ENCODE measurements at regions not wholly inside any gene's neighbourhood (a gene's known extent, or its start where the extent isn't known, plus 50 kb on each side); places are given as distances from the start of the nearest gene placed in this dataset.

DNA sequence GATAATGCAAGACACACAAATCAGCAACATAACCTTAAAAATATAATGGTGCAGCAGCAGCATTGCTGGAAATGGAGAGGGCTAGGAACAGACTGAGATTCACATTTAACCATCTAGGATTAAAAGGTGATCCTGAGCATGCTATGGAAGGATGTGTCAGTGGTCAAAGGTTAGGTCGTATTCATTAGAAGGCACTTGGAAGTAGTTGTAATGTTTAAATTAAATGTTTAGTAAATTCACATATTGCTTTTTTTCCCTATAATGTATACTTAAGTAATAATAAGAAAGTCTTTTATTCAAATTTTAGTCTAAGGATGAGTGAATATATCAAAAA is 368.6 kb upstream of the PDE3A start:
- Histone ChIP-seq H3K4me2 (ENCODE audit: low read length) (no peak overlapping the region), H3F3A (ENCODE audit: control insufficient read depth, insufficient read depth) (no peaks in the 10 kb centered on the region), H3K9me3 (ENCODE audit: control insufficient read depth, insufficient read depth, low read length) (no peaks in the 10 kb centered on the region; the same call in 1 of the 2 replicates), H3K36me3 (ENCODE audit: control insufficient read depth, low read length) (no peaks in the 10 kb centered on the region), H3K27ac (ENCODE audit: low read depth, low read length) (no peak overlapping the region), H3K4me3 (ENCODE audit: low read length) (no peak overlapping the region), H3K4me1 (ENCODE audit: control insufficient read depth, low read length) (no peaks in the 10 kb centered on the region), H4K20me1 (ENCODE audit: control insufficient read depth, insufficient read depth, low read depth, low read length) (no peaks in the 10 kb centered on the region), H3K27me3 (ENCODE audit: control insufficient read depth, low read length) (no peaks in the 10 kb centered on the region), H3K79me2 (ENCODE audit: control insufficient read depth, low read length) (no peaks in the 10 kb centered on the region), H3K9me2 (replicated peaks; ENCODE audit: control insufficient read depth, low read length) (no peaks in the 10 kb centered on the region)
- TF ChIP-seq EZH2phosphoT487 (IDR thresholded peaks at IDR 0.05; ENCODE audit: borderline replicate concordance, low read length), result no peak

DNA sequence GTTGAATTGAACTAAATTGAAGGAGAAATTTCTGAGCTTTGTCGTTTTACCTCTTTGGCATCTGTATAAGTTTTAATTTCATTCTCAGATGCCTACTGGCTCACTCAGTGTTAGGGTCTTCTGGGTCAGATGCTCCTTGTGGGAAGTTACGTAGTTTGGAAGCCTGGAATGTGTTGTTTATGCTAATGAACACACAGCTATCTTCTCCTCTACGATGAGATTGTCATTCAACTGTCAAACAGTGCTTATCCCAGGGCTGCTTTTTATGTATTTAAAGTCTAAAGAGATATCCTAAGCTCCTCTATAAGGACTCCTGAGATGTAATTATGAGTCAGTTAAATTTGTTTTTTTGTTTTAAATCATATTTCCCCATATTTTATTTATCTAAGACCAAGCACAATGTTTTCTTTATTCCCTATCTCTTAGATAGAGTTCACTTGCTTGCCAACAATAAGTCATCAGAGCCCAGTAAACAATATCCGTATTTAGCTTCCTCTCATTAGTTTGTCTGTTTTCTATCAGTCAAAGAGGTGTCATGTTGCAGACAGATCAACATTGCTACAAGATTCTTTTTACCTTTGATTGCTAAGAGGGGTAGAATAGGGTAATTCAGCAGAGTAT is 368.0 kb upstream of the PDE3A start:
- H3K4me1 ChIP-seq (ENCODE audit: control insufficient read depth, low read length), result no peaks in the 10 kb centered on the region
- H3K27me3 ChIP-seq (ENCODE audit: control insufficient read depth, low read length), result no peaks in the 10 kb centered on the region
- H3F3A ChIP-seq (ENCODE audit: control insufficient read depth, insufficient read depth), result no peaks in the 10 kb centered on the region
- no peak overlapping the region for H3K27ac ChIP-seq (ENCODE audit: low read depth, low read length)
- TF ChIP-seq EZH2phosphoT487 (IDR thresholded peaks at IDR 0.05; ENCODE audit: borderline replicate concordance, low read length), result no peak
- TF ChIP-seq, protein P1, sequence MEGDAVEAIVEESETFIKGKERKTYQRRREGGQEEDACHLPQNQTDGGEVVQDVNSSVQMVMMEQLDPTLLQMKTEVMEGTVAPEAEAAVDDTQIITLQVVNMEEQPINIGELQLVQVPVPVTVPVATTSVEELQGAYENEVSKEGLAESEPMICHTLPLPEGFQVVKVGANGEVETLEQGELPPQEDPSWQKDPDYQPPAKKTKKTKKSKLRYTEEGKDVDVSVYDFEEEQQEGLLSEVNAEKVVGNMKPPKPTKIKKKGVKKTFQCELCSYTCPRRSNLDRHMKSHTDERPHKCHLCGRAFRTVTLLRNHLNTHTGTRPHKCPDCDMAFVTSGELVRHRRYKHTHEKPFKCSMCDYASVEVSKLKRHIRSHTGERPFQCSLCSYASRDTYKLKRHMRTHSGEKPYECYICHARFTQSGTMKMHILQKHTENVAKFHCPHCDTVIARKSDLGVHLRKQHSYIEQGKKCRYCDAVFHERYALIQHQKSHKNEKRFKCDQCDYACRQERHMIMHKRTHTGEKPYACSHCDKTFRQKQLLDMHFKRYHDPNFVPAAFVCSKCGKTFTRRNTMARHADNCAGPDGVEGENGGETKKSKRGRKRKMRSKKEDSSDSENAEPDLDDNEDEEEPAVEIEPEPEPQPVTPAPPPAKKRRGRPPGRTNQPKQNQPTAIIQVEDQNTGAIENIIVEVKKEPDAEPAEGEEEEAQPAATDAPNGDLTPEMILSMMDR (IDR thresholded peaks at IDR 0.05; ENCODE audit: low read depth, low read length, poor library complexity, severe bottlenecking), result no peak
- no peaks in the 10 kb centered on the region for H3K36me3 ChIP-seq (ENCODE audit: control insufficient read depth, low read length)
- no peaks in the 10 kb centered on the region for H3K9me2 ChIP-seq (replicated peaks; ENCODE audit: control insufficient read depth, low read length)
- no peak overlapping the region for H3K4me3 ChIP-seq (ENCODE audit: low read length)
- H3K79me2 ChIP-seq (ENCODE audit: control insufficient read depth, low read length), result no peaks in the 10 kb centered on the region
- no peaks in the 10 kb centered on the region; the same call in 1 of the 2 replicates for H3K9me3 ChIP-seq (ENCODE audit: control insufficient read depth, insufficient read depth, low read length)
- H3K4me2 ChIP-seq (ENCODE audit: low read length), result no peak overlapping the region
- H4K20me1 ChIP-seq (ENCODE audit: control insufficient read depth, insufficient read depth, low read depth, low read length), result no peaks in the 10 kb centered on the region

DNA sequence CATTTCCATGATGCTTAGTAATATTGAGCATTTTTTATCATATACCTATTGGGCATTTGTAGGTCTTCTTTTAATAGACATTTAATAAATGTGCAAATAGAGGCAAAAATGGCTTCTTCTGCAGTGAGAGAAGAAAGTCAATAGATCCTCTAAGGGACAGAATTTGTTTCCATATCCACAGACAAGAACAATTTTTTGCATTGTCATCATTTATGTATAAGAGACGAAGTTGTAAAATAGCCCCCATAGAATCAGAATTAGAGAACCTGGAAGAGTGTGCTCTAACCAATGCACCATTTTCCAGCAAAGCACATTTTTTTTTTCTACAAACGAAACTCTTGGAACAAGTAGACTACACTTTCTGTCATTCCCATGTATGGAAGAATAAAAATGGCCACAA is 365.1 kb upstream of the PDE3A start:
- Histone ChIP-seq H4K20me1 (ENCODE audit: control insufficient read depth, insufficient read depth, low read depth, low read length) (no peaks in the 10 kb centered on the region), H3K27ac (ENCODE audit: low read depth, low read length) (no peak overlapping the region), H3F3A (ENCODE audit: control insufficient read depth, insufficient read depth) (no peaks in the 10 kb centered on the region), H3K4me3 (ENCODE audit: low read length) (no peak overlapping the region), H3K36me3 (ENCODE audit: control insufficient read depth, low read length) (no peaks in the 10 kb centered on the region), H3K4me1 (ENCODE audit: control insufficient read depth, low read length) (no peaks in the 10 kb centered on the region), H3K79me2 (ENCODE audit: control insufficient read depth, low read length) (no peaks in the 10 kb centered on the region), H3K9me3 (ENCODE audit: control insufficient read depth, insufficient read depth, low read length) (no peaks in the 10 kb centered on the region; the same call in 1 of the 2 replicates), H3K9me2 (replicated peaks; ENCODE audit: control insufficient read depth, low read length) (no peaks in the 10 kb centered on the region), H3K4me2 (ENCODE audit: low read length) (no peak overlapping the region), H3K27me3 (ENCODE audit: control insufficient read depth, low read length) (no peaks in the 10 kb centered on the region)
- TF ChIP-seq, protein P1 (IDR thresholded peaks at IDR 0.05; ENCODE audit: low read depth, low read length, poor library complexity, severe bottlenecking), result no peak
- TF ChIP-seq EZH2phosphoT487 (IDR thresholded peaks at IDR 0.05; ENCODE audit: borderline replicate concordance, low read length), result no peak

DNA sequence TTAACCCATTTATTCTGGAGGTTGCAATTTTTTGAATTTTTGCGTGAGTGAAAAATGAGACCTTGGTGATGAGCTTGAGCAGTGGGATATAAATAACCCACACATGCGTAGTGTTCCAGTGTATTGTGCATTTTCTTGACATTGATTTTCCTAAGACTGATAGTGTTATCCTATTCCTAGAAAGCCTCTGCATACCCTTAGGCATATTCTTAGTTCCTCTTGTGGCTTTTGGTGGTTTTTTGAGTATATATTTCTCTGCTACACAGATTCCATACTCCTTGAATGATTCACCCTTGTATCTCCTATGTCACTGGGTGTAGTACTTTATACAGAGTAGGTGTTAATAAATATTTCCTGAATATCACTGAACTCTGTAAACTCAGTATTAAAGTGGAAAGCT is 363.4 kb upstream of the PDE3A start:
- Histone ChIP-seq H3K36me3 (ENCODE audit: control insufficient read depth, low read length) (no peaks in the 10 kb centered on the region), H3F3A (ENCODE audit: control insufficient read depth, insufficient read depth) (no peaks in the 10 kb centered on the region), H3K27ac (ENCODE audit: low read depth, low read length) (no peak overlapping the region), H3K4me2 (ENCODE audit: low read length) (no peak overlapping the region), H3K79me2 (ENCODE audit: control insufficient read depth, low read length) (no peaks in the 10 kb centered on the region), H3K9me3 (ENCODE audit: control insufficient read depth, insufficient read depth, low read length) (no peaks in the 10 kb centered on the region; the same call in 1 of the 2 replicates), H3K4me1 (ENCODE audit: control insufficient read depth, low read length) (no peaks in the 10 kb centered on the region), H4K20me1 (ENCODE audit: control insufficient read depth, insufficient read depth, low read depth, low read length) (no peaks in the 10 kb centered on the region), H3K9me2 (replicated peaks; ENCODE audit: control insufficient read depth, low read length) (no peaks in the 10 kb centered on the region), H3K27me3 (ENCODE audit: control insufficient read depth, low read length) (no peaks in the 10 kb centered on the region), H3K4me3 (ENCODE audit: low read length) (no peak overlapping the region)
- TF ChIP-seq, protein P1 (IDR thresholded peaks at IDR 0.05; ENCODE audit: low read depth, low read length, poor library complexity, severe bottlenecking), result no peak
- TF ChIP-seq EZH2phosphoT487 (IDR thresholded peaks at IDR 0.05; ENCODE audit: borderline replicate concordance, low read length), result no peak
